ENCODE measurements at regions not wholly inside any gene's neighbourhood (a gene's known extent, or its start where the extent isn't known, plus 50 kb on each side); places are given as distances from the start of the nearest gene placed in this dataset.
"Not testable (repeated sequence)": the region's sequence is repeated elsewhere in the genome, so short reads cannot be mapped to it uniquely, and the experiment has no call there.

- TF ChIP-seq CTCF, POLR2A, POLR2AphosphoS5 (IDR thresholded peaks at IDR 0.05): not testable (repeated sequence)
These were observed 761.4 kb downstream of the ZNF385D start for GRCh38 chr3:20989653-20990052.
